Heart left ventricle (tissue), 16 donors: ENCODE measurements at regions not wholly inside any gene's neighbourhood (a gene's known extent, or its start where the extent isn't known, plus 50 kb on each side); places are given as distances from the start of the nearest gene placed in this dataset.

Experiments
- ATAC-seq, 4 donors: fragments of 200-7000 bp; cut with Tn5 transposase; one replicate each; pipeline ENCODE4 v1.9.1; 2020 to 2022; ENCODE audit warnings: moderate library complexity in 4 of 4, mild to moderate bottlenecking in 3 of 4, moderate number of reproducible peaks in 1 of 4
- DNase-seq, 5 donors: peaks; one replicate each; pipeline ENCODE4 v3.0.0-alpha.2; 2020
- H3K27ac ChIP-seq, 12 donors: fragments of 200-600 bp; sonication (generic) in 4 of 12; one replicate each; pipeline versions ENCODE4 v1.5.0 to v1.8.0; 2016 to 2022; ENCODE audit warnings: mild to moderate bottlenecking in 2 of 12
- H3K27me3 ChIP-seq, 9 donors: fragments of 200-600 bp; sonication (generic) in 2 of 9; one replicate each; pipeline versions ENCODE4 v1.5.1 to v1.8.0; 2016 to 2022; ENCODE audit warnings: mild to moderate bottlenecking in 3 of 9
- H3K36me3 ChIP-seq, 9 donors: fragments of 200-600 bp; sonication (generic) in 2 of 9; one replicate each; pipeline versions ENCODE4 v1.5.0 to v1.8.0; 2018 to 2022; ENCODE audit warnings: mild to moderate bottlenecking in 2 of 9
- H3K4me1 ChIP-seq, 12 donors: fragments of 200-600 bp; sonication (generic) in 4 of 12; one replicate each; pipeline versions ENCODE4 v1.5.0 to v1.8.0; 2016 to 2022; ENCODE audit warnings: mild to moderate bottlenecking in 3 of 12
- H3K4me3 ChIP-seq, 12 donors: fragments of 200-600 bp; sonication (generic) in 4 of 12; one replicate each; pipeline versions ENCODE4 v1.5.0 to v1.8.0; 2017 to 2022; ENCODE audit warnings: mild to moderate bottlenecking in 9 of 12, moderate library complexity in 4 of 12
- H3K9me3 ChIP-seq, 12 donors: fragments of 200-600 bp; sonication (generic) in 4 of 12; one replicate each; pipeline versions ENCODE4 v1.5.0 to v1.8.0; 2016 to 2022; ENCODE audit warnings: mild to moderate bottlenecking in 1 of 12
- POLR2A ChIP-seq, 2 donors: fragments of 450-650 bp; IDR thresholded peaks; one replicate each; pipeline ENCODE4 v1.6.1; 2017; ENCODE audit warnings: antibody characterized with exemption in 2 of 2, mild to moderate bottlenecking in 2 of 2, moderate library complexity in 2 of 2
- WGBS, 4 donors: extraction: QIAGEN DNeasy Blood & Tissue Kit in 2 of 4; methylation state at CpG; one replicate each; pipeline versions ENCODE4 v1.1.5 to v1.1.7; 2013 to 2018; 5-methylcytosine and 5-hydroxymethylcytosine counted together
- intact Hi-C, 10 donors: fragments of 100-400 bp; cut with DNase I; formaldehyde crosslinking; loops; one replicate each; pipeline versions ENCODE4 v1.11.1 to v1.14.2; 2022
- TF ChIP-seq, protein P1 (sequence below), 12 donors: fragments of 200-600 bp; sonication (generic) in 4 of 12; IDR thresholded peaks; one replicate each; pipeline versions ENCODE4 v1.5.0 to v1.8.0; 2018 to 2022; ENCODE audit warnings: antibody characterized with exemption in 12 of 12, mild to moderate bottlenecking in 5 of 12
- donor health status: ischemic (EF 13 %, LVEDD 7.1; RV severe dilation, severe dysfunction).
- donor health status: healthy with polysubstance abuse.
- donor health status: DM: no; HTN: yes; CAD: no.
- donor health status: DM: no; HTN: no; CAD: no.
- donor health status: ischemic (EF 25% LVEDD 6.9; RV normal size, moderate dysfunction).
- donor health status: ischemic (EF 25% LVEDD 5.7; RV mildly dilated, moderate dysfunction).
- donor health status: healthy.
- donor health status: DM: yes; HTN: yes; CAD: no.
- donor health status: ischemic (EF 35%, LVEDD 5.7; RV mildly dilated, moderate dysfunction).
- donor health status: nonischemic (EF 11% LVEDD 7.7; RV severe dilation, severe dysfunction).
- donor health status: DM: yes; HTN: yes; CAD: no.
- donor health status: PGD.
- donor health status: ischemic (EF 29% LVEDD 5.4; RV normal size, mild dysfunction).
- donor health status: nonischemic (EF 23%, LVEDD 6.1; RV moderate dilation, normal function).

- Histone ChIP-seq H3K27me3 (peaks cover 0 to 3% (median 0%) of the 10 kb centered on the region in 9 donors), H3K36me3 (no peaks in the 10 kb centered on the region), H3K4me1 (no peaks in the 10 kb centered on the region), H3K4me3 (no peak overlapping the region), H3K27ac (no peak overlapping the region), H3K9me3 (peaks cover 0 to 4% (median 0%) of the 10 kb centered on the region in 12 donors)
- WGBS, 4 donors: 63 to 73% (median 67%) methylated on average over 5 of the region's 5 CpGs
- ATAC-seq: no peak
- no peak for TF ChIP-seq POLR2A (IDR thresholded peaks at IDR 0.05)
- TF ChIP-seq, protein P1, sequence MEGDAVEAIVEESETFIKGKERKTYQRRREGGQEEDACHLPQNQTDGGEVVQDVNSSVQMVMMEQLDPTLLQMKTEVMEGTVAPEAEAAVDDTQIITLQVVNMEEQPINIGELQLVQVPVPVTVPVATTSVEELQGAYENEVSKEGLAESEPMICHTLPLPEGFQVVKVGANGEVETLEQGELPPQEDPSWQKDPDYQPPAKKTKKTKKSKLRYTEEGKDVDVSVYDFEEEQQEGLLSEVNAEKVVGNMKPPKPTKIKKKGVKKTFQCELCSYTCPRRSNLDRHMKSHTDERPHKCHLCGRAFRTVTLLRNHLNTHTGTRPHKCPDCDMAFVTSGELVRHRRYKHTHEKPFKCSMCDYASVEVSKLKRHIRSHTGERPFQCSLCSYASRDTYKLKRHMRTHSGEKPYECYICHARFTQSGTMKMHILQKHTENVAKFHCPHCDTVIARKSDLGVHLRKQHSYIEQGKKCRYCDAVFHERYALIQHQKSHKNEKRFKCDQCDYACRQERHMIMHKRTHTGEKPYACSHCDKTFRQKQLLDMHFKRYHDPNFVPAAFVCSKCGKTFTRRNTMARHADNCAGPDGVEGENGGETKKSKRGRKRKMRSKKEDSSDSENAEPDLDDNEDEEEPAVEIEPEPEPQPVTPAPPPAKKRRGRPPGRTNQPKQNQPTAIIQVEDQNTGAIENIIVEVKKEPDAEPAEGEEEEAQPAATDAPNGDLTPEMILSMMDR (IDR thresholded peaks at IDR 0.05): no peak
- DNase-seq: no peak
- intact Hi-C loops: no loop called here
Observed at GRCh38 chr9:108167136-108167900, 677.7 kb upstream of the KLF4 start.

DNA sequence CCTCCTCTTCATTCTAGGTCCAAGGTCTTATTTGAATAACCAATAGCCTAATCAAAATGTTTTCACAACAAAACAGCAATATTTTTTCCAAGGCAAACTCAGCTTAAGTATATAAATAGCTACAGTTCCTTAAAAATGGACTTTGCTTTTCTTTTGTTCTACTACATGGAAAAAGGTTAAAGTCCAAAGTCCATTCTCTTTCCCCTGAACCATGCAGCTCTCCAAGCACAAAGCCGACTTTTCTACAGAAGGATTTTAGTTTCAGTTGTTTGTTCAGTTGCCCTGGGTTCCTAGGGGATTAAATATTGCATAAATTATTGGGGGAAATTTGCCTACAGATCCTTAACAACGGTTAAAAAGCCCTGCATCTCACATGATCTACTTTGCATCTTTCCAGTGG is 677.0 kb upstream of the KLF4 start:
- Histone ChIP-seq H3K36me3 (no peaks in the 10 kb centered on the region), H3K27ac (no peak overlapping the region), H3K4me3 (no peak overlapping the region), H3K27me3 (peaks cover 0 to 3% (median 0%) of the 10 kb centered on the region in 9 donors), H3K4me1 (no peaks in the 10 kb centered on the region), H3K9me3 (no peaks in the 10 kb centered on the region)
- 76 to 82% (median 79%) methylated on average over 2 of the region's 2 CpGs for WGBS, 4 donors
- TF ChIP-seq POLR2A (IDR thresholded peaks at IDR 0.05): no peak
- ATAC-seq (no peak), DNase-seq (no peak)
- intact Hi-C loops: no loop called here

- ATAC-seq (no peak), DNase-seq (no peak)
- Histone ChIP-seq H3K9me3 (no peaks in the 10 kb centered on the region), H3K27me3 (peaks cover 0 to 3% (median 0%) of the 10 kb centered on the region in 9 donors), H3K4me3 (no peak overlapping the region), H3K36me3 (no peaks in the 10 kb centered on the region), H3K27ac (no peak overlapping the region), H3K4me1 (peaks cover 0 to 15% (median 0%) of the 10 kb centered on the region in 12 donors)
- TF ChIP-seq, protein P1 (IDR thresholded peaks at IDR 0.05): no peak
- WGBS, 4 donors: 85 to 92% (median 88%) methylated on average over 6 of the region's 6 CpGs
- intact Hi-C loops: no loop called here
Observed at GRCh38 chr9:108163321-108164005, 673.9 kb upstream of the KLF4 start.

DNA sequence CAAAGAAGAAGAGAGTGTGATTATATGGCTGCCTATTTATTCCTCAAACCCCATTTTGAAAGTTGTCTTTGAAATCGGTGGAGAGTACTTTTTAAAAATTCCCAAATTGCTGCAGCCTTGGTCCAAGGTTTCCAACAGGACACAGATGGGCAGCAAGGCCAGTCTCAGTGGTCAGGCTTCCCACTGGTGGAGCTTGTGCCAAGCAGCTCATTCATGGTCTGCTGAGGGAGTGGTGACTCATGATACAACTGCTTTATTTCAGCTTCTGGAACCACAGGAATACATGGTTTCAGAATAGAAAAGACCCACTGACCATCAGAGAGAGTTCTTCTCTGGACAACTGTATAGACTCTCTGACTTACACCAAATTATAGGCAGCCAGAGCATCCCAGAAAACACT is 673.1 kb upstream of the KLF4 start:
- intact Hi-C loops: no loop called here
- ATAC-seq (no peak), DNase-seq (no peak)
- 78 to 85% (median 81%) methylated on average over 1 of the region's 1 CpG for WGBS, 4 donors
- H3K27me3 ChIP-seq: peaks cover 0 to 3% (median 0%) of the 10 kb centered on the region in 9 donors
- no peaks in the 10 kb centered on the region for H3K9me3 ChIP-seq
- no peaks in the 10 kb centered on the region for H3K36me3 ChIP-seq
- H3K27ac ChIP-seq: no peak overlapping the region
- no peak overlapping the region for H3K4me3 ChIP-seq
- peaks cover 0 to 15% (median 0%) of the 10 kb centered on the region in 12 donors for H3K4me1 ChIP-seq
- TF ChIP-seq, protein P1 (IDR thresholded peaks at IDR 0.05): no peak
- TF ChIP-seq POLR2A (IDR thresholded peaks at IDR 0.05): no peak
